GM12875 (cell line): ENCODE measurements at regions not wholly inside any gene's neighbourhood (a gene's known extent, or its start where the extent isn't known, plus 50 kb on each side); places are given as distances from the start of the nearest gene placed in this dataset.

Source experiments
- H3K4me3 ChIP-seq: one replicate; pipeline ENCODE4 v1.5.1; 2011; ENCODE audit warnings: low read depth, low read length, control low read depth
- CTCF ChIP-seq: IDR thresholded peaks from 2 replicates; pipeline ENCODE4 v1.5.1; 2011; ENCODE audit warnings: low read depth, mild to moderate bottlenecking, control low read depth, inconsistent platforms, low read length, moderate library complexity, borderline replicate concordance; ENCODE audit not compliant: insufficient read depth

GRCh38 chr15:87576486-87577176, 679.9 kb downstream of the NTRK3 start:
- no peak overlapping the region for H3K4me3 ChIP-seq
- no peak for TF ChIP-seq CTCF

GRCh38 chr15:87575896-87576473, 680.6 kb downstream of the NTRK3 start:
- H3K4me3 ChIP-seq: no peak overlapping the region
- no peak for TF ChIP-seq CTCF

DNA sequence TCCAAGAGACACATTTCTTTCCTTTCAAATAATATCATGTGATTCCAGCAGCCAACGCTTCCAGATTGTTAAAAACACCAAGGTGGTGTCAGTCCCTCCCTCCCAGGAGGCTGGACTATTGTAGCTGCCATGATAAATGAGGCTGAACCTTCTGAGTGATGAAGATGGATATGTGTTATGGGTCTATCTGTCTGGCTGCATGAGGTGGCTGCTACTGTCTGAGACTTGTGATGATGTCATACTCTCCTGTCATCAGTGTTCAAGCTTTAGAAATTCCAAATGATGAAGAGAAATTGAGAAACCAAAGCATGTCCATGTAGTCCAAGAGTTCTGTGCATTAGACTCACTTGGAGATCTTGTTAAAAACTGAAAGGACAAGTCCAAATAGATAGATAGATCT, 683.0 kb downstream of the NTRK3 start:
- TF ChIP-seq CTCF: no peak
- no peak overlapping the region for H3K4me3 ChIP-seq

DNA sequence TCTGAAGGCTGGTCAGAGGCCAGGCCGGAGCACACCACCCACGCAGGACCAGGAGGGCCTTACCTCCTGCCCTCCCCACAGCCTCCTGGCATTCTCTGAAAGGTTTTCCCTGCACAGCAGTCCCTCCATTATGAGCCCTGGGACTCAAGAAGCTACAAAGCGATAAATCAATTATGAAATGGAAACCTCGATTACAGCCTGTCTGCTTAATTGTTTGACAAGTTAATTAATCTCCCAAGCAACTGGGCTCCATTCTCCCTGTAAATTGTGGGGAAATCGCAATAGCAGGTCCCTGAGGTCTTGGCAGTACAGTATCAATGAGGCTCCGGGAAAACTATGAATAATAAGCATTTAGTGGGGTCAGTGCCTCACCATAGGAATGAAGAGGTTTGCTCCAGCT, 683.5 kb downstream of the NTRK3 start:
- TF ChIP-seq CTCF: no peak
- H3K4me3 ChIP-seq: no peak overlapping the region

- H3K4me3 ChIP-seq: no peak overlapping the region
- TF ChIP-seq CTCF: no peak
These were observed 684.1 kb downstream of the NTRK3 start for GRCh38 chr15:87572381-87572910.

- no peak overlapping the region for H3K4me3 ChIP-seq
- no peak for TF ChIP-seq CTCF
These were observed 686.3 kb downstream of the NTRK3 start for GRCh38 chr15:87570206-87570605.

DNA sequence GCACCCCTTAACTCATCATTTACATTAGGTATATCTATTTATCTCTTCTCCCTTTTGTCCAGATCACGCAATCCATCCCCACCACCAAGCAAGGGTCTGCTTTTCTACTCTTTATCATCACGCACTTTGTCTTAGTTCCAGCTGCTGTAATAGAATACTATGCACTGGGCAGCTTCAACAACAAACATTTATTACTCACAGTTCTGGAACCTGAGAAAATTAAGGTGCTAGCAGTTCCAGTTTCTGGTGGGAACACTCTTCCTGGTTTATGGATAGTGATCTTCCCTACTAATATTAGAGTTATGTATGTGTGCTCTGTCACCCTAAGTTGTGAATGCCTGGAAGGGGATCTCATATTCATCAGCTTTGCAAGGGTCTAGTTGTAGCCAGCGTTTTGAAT, 687.0 kb downstream of the NTRK3 start:
- H3K4me3 ChIP-seq: no peak overlapping the region
- no peak for TF ChIP-seq CTCF
